Esophagus (tissue), 2 donors: ENCODE measurements at regions not wholly inside any gene's neighbourhood (a gene's known extent, or its start where the extent isn't known, plus 50 kb on each side); places are given as distances from the start of the nearest gene placed in this dataset.

Experiments used
- H3K27ac ChIP-seq, 2 donors: one replicate each; pipeline ENCODE4 v1.5.1; 2013; ENCODE audit warnings: low read depth in 2 of 2, mild to moderate bottlenecking in 2 of 2, inconsistent platforms in 1 of 2, low read length in 1 of 2, moderate library complexity in 1 of 2
- H3K27me3 ChIP-seq, 2 donors: one replicate each; pipeline ENCODE4 v1.6.1; 2013; ENCODE audit warnings: low read length in 2 of 2, control low read depth in 1 of 2, mild to moderate bottlenecking in 1 of 2; ENCODE audit not compliant: insufficient read depth in 2 of 2, control insufficient read depth in 1 of 2
- H3K36me3 ChIP-seq, 2 donors: one replicate each; pipeline ENCODE4 v1.6.1; 2013; ENCODE audit warnings: low read length in 1 of 2; ENCODE audit not compliant: control insufficient read depth in 2 of 2, insufficient read depth in 2 of 2
- H3K4me1 ChIP-seq, 2 donors: one replicate each; pipeline ENCODE4 v1.6.1; 2013; ENCODE audit warnings: low read length in 1 of 2; ENCODE audit not compliant: control insufficient read depth in 2 of 2, insufficient read depth in 2 of 2
- H3K4me3 ChIP-seq, 2 donors: one replicate each; pipeline ENCODE4 v1.5.1; 2013; ENCODE audit warnings: low read length in 2 of 2, mild to moderate bottlenecking in 2 of 2, low read depth in 1 of 2, moderate library complexity in 1 of 2
- H3K9me3 ChIP-seq, 2 donors: one replicate each; pipeline ENCODE4 v1.6.1; 2013; ENCODE audit warnings: mild to moderate bottlenecking in 2 of 2, low read depth in 1 of 2, low read length in 1 of 2, moderate library complexity in 1 of 2; ENCODE audit not compliant: control insufficient read depth in 2 of 2, insufficient read depth in 1 of 2
- WGBS, 2 donors: extraction: QIAGEN DNeasy Blood & Tissue Kit; methylation state at CpG; one replicate each; pipeline ENCODE4 v1.1.7; 2013; 5-methylcytosine and 5-hydroxymethylcytosine counted together
- donor health status: healthy with polysubstance abuse.
- donor health status: Bipolar disorder and iron deficiency.

- Histone ChIP-seq H3K4me1 (no peaks in the 10 kb centered on the region), H3K4me3 (no peak overlapping the region), H3K27ac (no peak overlapping the region), H3K9me3 (no peaks in the 10 kb centered on the region), H3K27me3 (no peaks in the 10 kb centered on the region), H3K36me3 (no peaks in the 10 kb centered on the region)
- 67 to 80% methylated on average over 1 of the region's 1 CpG for WGBS, 2 donors
Measured at GRCh38 chr14:65198346-65198745, 96.0 kb upstream of the MAX start.

DNA sequence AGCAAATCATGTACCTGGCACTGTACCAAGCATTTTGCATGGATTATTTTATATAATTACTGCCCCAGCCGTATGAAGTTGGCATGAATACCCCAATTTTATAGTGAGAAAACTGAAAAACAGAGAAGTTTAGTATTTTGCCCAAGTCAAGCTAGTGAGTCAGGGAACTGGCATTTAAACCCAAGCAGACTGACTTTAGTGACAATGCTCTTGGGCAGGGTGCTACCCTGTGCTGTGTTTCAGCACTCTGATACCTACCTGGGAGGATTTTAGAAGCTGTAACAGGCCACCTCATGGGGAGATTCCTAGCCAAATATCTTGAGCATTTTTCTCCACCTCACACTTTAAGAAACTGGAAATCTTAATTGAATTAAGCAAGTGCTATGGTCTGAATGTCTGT lies 98.1 kb upstream of the MAX start:
- Histone ChIP-seq H3K4me1 (no peaks in the 10 kb centered on the region), H3K4me3 (no peak overlapping the region), H3K27me3 (no peaks in the 10 kb centered on the region), H3K9me3 (no peaks in the 10 kb centered on the region), H3K27ac (no peak overlapping the region), H3K36me3 (no peaks in the 10 kb centered on the region)
- WGBS, 2 donors: 30 to 33% methylated on average over 1 of the region's 1 CpG

DNA sequence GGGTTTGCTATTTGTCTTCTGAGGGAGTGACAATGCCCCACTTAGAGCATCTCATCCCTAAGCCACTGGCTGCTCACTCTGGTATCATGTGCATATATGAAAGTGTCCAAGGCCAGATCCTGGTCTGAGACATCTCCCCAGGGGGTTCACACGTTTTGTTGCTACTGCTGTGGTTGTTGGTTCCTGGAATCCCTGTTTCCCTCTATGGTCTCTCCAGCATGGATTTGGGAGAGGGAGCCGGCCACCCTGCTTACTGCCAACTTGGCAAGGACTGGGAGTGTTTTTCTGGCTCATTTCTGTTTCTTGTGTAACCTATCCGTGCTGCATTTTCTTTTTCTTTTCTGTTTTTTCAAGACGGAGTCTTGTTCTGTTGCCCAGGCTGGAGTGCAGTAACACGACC lies 101.3 kb upstream of the MAX start:
- Histone ChIP-seq H3K36me3 (no peaks in the 10 kb centered on the region), H3K9me3 (no peaks in the 10 kb centered on the region), H3K4me3 (no peak overlapping the region), H3K27me3 (no peaks in the 10 kb centered on the region), H3K27ac (no peak overlapping the region), H3K4me1 (no peaks in the 10 kb centered on the region)
- 38 to 62% methylated on average over 5 of the region's 5 CpGs for WGBS, 2 donors

DNA sequence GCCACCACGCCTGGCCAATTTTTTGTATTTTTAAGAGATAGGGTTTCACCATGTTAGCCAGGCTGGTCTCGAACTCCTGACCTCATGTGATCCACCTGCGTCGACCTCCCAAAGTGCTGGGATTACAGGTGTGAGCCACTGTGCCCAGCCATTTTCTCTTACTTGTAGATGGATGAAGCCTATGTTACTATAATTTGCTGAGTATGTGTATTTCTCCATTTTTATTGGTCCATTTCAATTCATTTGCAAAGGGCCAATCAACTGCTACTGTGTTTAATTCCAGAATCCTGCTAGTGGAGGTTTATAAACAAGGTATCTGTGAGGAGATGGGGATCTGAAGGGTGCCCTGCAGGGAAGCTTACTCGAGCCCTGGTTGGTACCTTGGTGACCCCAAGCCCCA lies 101.7 kb upstream of the MAX start:
- no peaks in the 10 kb centered on the region for H3K27me3 ChIP-seq
- no peaks in the 10 kb centered on the region for H3K36me3 ChIP-seq
- H3K4me1 ChIP-seq: no peaks in the 10 kb centered on the region
- H3K4me3 ChIP-seq: no peak overlapping the region
- 92% methylated on average over 5 of the region's 5 CpGs for WGBS, 2 donors
- H3K9me3 ChIP-seq: no peaks in the 10 kb centered on the region
- no peak overlapping the region for H3K27ac ChIP-seq

- no peaks in the 10 kb centered on the region for H3K9me3 ChIP-seq
- WGBS, 2 donors: 74 to 81% methylated on average over 7 of the region's 7 CpGs
- no peak overlapping the region for H3K4me3 ChIP-seq
- no peaks in the 10 kb centered on the region for H3K27me3 ChIP-seq
- no peak overlapping the region for H3K27ac ChIP-seq
- no peaks in the 10 kb centered on the region for H3K36me3 ChIP-seq
- no peaks in the 10 kb centered on the region for H3K4me1 ChIP-seq
Measured at GRCh38 chr14:65206078-65206447, 103.7 kb upstream of the MAX start.

- Histone ChIP-seq H3K27ac (no peak overlapping the region), H3K36me3 (no peaks in the 10 kb centered on the region), H3K4me1 (no peaks in the 10 kb centered on the region), H3K27me3 (no peaks in the 10 kb centered on the region), H3K9me3 (no peaks in the 10 kb centered on the region), H3K4me3 (no peak overlapping the region)
- WGBS, 2 donors: 70 to 84% methylated on average over 3 of the region's 3 CpGs
Measured at GRCh38 chr14:65206448-65207096, 104.3 kb upstream of the MAX start.

DNA sequence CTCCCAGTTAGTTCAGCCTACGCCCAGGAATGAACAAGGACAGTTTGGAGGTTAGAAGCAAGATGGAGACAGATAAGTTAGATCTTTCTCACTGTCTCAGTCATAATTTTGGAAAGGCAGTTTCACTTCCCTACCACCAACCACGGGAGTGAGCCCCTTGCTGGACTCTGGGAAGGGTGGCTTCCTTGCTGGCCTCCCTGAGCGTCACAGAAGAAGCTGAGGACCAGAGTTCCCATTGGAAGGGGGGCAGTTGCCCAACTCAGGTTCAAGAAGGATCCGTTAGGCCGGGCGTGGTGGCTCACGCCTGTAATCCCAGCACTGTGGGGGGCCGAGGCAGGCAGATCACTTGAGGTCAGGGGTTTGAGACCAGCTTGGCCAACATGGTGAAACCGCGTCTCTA lies 106.2 kb upstream of the MAX start:
- WGBS, 2 donors: 89 to 90% methylated on average over 10 of the region's 10 CpGs
- H3K27me3 ChIP-seq: no peaks in the 10 kb centered on the region

DNA sequence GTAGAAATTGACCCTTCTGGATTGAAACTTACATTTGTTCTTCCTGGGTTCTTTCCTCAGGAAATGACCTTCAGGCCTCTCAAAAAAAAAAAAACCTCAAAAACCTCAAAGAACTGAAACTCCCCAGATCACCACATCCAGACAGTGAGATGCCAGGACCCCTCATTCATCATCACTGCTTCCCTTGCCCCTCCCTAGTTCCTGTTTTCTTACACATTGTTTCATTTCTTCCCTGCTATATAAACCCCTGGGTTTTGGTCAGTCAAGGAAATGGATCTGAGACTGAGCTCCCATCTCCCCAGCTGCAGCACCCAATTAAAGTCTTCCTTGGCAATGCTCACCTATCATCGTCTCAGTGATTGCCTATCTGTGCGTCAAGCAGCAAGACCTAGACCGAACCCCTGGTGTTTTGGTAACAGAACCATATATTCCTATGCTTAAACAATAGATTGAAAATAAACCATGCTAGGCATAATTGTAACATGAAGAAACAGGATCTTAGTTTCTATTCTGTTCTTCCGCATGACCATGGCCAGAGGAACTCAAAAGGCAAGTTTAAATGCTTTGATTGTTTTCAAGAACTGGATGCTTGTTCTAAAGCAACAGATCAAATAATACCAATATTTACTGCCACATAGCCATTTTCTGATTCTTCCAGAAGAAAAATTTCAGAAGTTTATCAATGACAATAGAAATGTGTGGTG lies 108.0 kb upstream of the MAX start:
- H3K27me3 ChIP-seq: no peaks in the 10 kb centered on the region
- 57 to 79% methylated on average over 4 of the region's 4 CpGs for WGBS, 2 donors
- no peak overlapping the region for H3K4me3 ChIP-seq
- H3K36me3 ChIP-seq: no peaks in the 10 kb centered on the region
- no peak overlapping the region for H3K27ac ChIP-seq
- H3K9me3 ChIP-seq: no peaks in the 10 kb centered on the region
- no peaks in the 10 kb centered on the region for H3K4me1 ChIP-seq

More for the DNA sequence above, 106.2 kb upstream of the MAX start:
- no peaks in the 10 kb centered on the region for H3K36me3 ChIP-seq
- H3K4me3 ChIP-seq: no peak overlapping the region
- H3K9me3 ChIP-seq: no peaks in the 10 kb centered on the region
- H3K4me1 ChIP-seq: no peaks in the 10 kb centered on the region
- no peak overlapping the region for H3K27ac ChIP-seq

GRCh38 chr14:65210822-65211182 lies 108.5 kb upstream of the MAX start:
- Histone ChIP-seq H3K9me3 (no peaks in the 10 kb centered on the region), H3K27ac (no peak overlapping the region)

DNA sequence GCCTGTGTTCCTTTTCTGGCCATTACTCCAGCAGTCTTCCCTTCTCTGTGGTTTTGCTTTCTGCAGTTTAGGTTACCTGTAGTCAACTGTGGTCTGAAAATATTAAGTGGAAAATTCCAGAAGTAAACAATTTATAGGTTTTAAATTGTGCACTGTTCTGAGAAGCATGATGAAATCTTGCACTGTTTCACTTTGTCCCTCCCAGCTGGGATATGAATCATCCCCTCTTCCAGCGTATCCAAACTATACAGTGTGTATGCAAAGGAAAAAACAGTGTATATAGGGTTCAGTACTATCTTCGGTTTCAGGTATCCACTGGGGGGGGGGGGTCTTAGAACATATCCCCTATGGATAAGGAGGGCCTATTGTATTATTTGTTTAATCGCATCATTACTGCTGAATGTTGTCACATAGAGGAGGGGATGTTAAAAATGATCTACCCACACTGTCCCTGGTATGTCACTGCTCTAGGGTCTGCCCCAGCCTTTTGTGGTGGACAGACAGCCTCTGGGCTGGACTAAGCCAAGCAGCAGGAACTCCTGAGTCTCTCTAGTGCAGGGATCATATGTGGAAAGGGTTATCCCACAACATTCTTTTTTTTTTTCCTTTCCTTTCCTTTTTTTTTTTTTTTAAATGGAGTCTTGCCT lies 109.1 kb upstream of the MAX start:
- no peak overlapping the region for H3K4me3 ChIP-seq
- H3K27me3 ChIP-seq: no peaks in the 10 kb centered on the region
- H3K36me3 ChIP-seq: no peaks in the 10 kb centered on the region
- H3K4me1 ChIP-seq: no peaks in the 10 kb centered on the region
- H3K9me3 ChIP-seq: no peaks in the 10 kb centered on the region
- H3K27ac ChIP-seq: no peak overlapping the region
- WGBS, 2 donors: 52 to 59% methylated on average over 3 of the region's 3 CpGs

More at GRCh38 chr14:65210822-65211182, 108.5 kb upstream of the MAX start:
- H3K27me3 ChIP-seq: no peaks in the 10 kb centered on the region
- H3K36me3 ChIP-seq: no peaks in the 10 kb centered on the region
- H3K4me3 ChIP-seq: no peak overlapping the region
- no peaks in the 10 kb centered on the region for H3K4me1 ChIP-seq
